Superior temporal gyrus (tissue), 1 donor: ENCODE measurements at regions not wholly inside any gene's neighbourhood (a gene's known extent, or its start where the extent isn't known, plus 50 kb on each side); places are given as distances from the start of the nearest gene placed in this dataset.
A peak's percentile ranks its signal among the peaks of the same experiment; 100 is the strongest.
"Not testable (repeated sequence)": the region's sequence is repeated elsewhere in the genome, so short reads cannot be mapped to it uniquely, and the experiment has no call there.

Experiments used
- DNase-seq: peaks from one replicate; pipeline ENCODE4 v3.0.0-alpha.2; 2016; ENCODE audit errors: extremely low spot score

DNA sequence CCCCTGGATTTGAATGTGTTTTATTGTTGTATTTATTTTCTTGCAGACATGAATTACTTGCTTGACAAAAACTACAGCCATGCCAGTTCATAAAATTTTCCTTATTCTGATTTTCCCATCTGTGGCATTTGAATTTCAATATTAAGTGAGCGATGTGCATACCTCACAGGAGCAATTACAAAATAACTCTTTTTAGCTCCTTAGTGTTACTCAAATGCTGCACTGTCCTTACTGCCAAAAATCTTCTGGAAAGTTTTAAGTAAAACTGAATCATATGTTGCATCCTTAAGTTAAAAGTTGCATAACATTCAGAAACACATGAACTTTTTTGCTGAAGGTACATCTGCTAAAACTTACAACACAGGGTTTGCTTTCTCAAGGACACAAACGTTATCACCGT, 120.1 kb downstream of the OR4M2 start:
- DNase-seq: not testable (repeated sequence)

DNA sequence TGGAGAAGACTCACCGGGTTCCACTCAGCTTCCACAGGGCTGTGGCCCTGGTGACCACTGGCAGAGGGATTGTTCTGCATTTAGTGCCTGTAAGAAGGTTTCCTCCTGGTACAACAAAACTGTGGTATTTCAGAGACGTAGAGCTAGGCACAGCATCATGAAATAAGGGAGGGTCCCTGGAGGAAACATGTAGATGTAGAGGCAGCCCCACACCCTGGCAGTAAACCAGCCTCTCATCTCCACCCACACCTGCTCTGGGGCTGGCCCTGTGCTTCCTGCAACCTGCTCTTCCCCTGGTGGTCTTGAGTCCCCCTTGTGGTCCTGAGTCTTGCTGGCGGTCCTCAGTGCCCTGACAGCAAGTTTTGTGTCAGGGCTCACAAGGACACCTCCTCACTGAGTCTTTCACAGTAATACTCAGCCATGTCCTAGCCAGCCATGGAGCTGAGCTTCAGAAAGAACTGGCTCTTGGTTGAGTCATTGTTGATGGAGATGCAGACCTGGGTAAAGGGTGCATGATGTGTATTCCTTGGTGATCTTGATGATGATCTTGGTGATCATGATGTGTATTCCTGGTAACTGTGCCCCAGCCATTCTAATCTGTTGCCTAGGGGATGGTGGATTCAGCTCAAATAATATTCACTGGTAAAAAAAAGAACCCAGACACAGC, 121.8 kb downstream of the OR4M2 start:
- peak; percentile 0 for DNase-seq

DNA sequence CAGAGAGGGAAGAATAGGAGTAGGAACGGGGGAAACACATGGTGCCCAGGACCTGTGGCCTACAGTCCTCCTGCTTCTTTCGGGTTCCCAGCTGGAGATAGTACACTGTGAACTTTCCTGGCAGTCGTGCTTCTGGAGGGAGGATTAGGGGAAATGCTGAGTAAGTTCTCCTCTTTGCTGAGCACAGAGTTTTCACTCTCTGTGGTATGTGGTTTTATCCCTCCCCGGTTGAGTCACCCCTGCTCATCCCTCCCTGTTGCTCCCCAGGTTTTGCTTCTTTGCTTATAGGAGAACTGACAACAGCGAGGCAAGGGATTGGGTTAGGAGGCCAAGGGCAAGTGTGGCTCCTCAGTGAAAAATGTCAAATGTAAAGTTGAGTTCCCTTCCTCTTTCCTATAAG, 122.9 kb downstream of the OR4M2 start:
- not testable (repeated sequence) for DNase-seq

DNA sequence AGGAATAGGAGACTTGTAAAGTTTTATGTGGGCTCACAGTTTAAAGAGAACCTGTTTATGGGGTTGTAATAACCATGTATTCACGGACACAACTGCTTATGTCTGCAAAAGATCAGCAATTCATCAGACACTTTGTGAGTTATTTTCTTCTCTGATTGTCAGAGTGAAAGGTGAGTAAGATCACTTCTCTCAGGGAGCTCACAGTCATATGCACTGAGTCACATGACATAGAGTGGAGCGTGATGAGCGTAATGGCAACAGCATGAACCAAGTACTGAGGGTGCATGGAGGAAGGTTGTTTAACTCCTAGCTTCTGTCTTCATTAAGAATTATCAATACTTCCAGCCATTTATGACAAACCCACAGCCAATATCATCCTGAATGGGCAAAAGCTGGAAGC, 128.8 kb downstream of the OR4M2 start:
- DNase-seq: not testable (repeated sequence)

DNA sequence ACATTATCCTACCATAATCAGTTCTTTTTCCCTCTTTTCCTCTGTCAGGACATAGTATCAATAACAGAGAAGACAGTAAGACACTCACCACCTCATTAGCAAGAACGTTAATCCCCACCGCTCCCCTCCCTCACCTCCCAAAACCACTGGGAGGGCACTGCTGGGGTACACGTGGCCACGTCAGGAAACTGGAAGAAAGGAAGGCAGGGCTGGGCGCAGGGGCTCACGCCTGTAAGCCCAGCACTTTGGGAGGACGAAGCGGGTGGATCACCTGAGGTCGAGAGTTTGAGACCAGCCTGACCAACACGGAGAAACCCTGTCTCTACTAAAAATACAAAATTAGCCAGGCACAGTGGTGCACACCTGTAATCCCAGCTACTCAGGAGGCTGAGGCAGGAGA, 142.3 kb downstream of the OR4M2 start:
- not testable (repeated sequence) for DNase-seq

DNA sequence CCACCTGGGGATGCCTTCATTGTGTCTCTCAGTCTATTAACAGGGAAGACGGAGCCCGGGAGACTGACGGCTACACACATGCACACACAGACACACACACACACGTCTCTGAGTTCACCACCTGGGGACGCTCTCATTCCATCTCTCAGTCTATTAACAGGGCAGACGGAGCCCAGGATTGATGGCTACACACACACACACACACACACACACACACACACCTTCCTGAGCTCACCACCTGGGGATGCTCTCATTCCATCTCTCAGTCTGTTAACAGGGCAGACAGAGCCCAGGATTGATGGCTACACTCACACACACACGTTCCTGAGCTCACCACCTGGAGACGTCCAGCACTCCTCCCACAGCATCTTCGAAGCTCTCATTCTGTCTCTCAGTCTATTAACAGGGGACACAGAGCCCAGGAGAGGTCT, 143.9 kb downstream of the OR4M2 start:
- no peak for DNase-seq

DNA sequence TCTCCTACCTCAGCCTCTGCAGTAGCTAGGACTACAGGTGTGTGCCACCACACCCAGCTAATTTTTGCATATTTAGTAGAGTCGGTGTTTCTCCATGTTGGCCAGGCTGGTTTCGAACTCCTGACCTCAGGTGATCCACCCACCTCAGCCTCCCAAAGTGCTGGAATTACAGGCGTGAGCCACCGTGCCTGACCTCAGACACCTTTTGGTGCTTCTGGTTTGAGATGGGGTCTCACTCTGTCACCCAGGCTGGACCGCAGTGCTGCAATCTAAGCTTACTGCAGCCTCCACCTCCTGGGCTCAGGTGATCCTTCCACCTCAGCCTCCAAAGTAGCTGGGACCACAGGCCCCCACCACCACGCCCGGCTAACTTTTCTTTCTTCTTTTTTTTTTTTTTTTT, 144.6 kb downstream of the OR4M2 start:
- not testable (repeated sequence) for DNase-seq

DNA sequence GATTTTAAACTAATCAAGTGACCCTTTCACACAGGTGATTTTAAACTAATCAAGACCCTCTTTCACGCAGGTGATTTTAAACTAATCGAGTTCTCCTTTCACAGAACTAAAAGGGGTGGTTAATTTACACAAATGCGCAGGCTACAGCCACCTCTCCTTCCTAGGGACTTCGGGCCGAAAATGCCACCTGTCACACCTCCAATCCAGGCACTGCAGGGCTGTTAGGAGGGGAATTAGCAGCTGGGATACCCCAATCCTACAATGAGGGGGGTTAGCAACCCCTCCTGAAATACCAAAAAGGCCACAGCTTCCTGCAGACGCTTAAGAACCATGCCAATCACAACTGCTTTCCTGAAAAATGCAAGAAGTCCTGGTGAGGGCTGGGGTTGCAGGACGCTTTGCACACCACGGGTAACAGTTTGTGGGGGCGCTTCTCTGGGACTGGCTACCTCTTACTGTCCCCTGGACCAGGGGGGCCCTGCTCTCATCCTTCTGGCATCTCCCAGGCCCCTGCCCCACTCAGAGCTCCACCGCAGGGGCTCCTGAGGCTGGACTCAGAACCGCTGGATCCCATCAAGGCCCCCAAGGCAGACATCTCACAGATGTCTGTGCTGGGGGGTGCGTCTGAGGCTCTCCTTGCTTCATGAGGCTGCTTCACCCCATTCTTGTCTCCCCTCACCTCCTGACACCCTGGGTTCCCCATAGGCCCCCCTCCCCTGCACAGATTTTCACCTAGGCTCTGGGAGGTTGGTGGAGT, 145.9 kb downstream of the OR4M2 start:
- no peak for DNase-seq

DNA sequence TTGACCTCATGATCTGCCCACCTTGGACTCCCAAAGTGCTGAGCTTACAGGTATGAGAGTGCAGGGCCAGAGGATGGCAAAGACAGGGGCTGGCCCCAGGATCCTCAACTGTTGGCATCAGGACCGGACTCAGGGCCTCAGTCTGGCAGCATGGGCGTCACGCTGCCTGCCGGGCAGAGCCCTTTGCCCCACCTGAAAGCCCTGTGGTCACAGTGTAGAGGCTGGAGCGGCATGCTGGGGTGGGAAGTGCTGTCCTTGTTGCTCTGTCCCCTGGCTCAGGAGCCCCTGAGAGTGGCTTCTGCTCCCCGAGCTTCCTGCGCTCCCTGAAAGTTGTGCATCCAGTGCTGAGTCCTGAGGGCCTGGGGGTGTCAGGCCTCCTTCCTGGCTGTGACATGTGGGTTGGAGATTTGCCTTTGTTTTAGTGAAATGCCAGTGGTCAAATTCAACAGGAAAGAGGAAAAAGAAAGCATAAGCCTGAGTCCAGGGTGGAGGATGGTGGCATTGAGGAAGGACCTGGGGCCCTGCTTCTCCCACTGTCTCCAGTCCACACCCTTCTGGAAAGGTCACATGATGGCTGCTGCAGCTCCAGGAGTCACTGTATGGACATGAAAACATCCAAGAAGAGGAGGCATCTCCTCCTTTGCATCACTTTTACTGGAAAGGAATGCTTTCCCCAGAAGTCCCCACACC, 147.2 kb downstream of the OR4M2 start:
- DNase-seq: no peak

DNA sequence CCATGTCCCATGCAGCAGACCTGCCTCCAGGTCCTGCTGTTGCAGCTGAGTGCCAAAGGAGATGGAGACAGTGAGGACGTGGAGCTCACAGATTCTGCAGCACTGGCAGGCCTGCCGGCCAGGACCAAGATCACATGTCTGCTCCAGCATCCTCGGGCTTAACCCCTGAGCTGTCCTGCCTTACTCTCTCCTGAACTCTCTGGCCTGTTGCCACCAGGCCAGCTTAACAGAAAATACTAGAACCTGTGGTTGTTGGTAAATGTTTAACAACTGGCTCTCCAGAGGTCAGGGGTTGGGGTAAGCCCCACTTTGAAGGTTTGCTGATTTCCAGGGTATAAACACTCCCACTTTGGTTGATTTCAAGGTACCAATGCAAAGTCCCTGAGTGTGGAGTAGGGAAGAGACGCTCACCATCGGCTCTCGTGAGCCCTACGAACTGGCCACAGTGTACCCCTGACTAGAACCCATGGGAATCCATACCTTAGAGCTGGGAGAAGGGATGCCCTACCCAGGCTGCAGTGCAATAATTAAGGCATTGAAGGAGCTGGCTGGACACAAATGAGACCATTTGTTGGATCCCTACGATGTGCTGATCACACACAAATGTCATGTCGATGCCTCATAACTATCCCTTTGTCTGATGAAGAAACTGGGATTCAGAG, 147.9 kb downstream of the OR4M2 start:
- DNase-seq: no peak

DNA sequence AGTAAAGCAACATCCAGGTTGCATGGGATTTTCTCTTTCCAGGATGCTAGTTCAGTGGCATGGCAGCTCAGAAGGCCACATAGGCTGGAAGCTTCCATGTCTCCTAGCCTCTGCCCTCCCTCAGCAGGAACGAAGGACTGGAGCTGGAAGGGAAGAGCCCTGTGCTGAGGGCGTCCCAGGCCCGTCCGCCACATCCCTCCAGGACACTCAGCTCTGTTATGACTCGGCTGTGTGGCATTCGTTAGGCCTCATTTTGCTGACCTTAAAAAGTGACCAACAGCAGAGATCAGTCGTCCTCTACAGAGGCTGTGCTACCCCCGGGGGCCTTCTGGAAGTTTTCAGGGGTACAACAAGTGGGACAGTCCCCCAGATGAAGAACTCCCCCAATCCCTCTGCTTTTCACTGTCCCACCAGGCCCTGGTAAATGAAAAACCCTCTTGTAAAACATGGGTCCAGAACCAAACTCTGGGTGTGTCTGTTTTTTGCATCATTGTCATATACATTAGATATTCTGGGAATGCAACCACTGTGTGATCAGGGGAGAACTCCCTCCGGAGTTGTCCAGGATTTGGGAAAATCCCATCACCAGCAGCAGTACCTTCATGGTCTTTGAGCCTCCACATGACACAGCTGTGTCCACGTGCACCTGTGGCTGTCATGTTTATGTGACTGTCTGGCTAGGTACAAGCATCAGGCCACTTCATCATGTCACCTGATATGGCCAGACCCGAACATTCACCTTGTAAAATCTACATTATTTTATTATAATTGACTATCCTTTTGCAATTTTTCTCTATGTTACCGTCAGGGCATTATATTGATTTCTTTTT, 149.9 kb downstream of the OR4M2 start:
- DNase-seq: no peak

DNA sequence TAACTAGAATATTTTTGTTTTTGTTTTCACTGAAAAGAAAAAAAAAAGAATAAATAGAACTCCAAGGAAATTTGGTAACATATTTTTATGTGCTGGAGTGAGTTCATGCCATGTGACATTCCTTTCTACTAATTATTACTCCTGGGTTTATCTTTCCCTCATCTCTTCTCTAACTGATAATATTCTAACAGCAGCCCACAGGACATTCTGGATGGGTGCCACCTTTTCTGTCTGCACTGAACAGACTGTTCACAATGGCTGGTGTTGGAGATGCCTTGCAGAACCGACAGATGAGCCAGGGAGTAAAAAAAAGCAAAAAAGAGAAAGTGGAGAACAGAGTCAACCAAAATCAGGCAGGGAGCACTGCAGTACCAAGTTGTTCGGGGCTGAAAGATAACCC, 151.3 kb downstream of the OR4M2 start:
- DNase-seq: peak; percentile 82

DNA sequence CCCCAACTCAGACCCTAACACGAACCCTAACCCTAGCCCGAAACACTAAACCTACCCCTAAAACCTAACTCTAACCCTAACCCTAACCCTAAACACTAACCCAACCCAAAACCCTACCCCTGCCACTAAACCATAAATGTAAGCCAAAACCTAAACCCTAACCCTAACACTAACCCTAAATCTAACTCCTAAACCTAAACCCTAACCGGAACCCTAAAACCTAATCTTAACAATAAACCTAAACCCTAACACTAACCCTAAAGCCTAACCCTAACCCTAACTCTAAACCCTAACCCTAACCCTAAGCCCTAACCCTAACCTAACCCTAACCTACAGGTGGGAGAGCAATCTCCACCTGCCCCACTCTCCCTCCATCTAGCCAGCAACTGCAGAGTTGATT, 152.3 kb downstream of the OR4M2 start:
- no peak for DNase-seq

DNA sequence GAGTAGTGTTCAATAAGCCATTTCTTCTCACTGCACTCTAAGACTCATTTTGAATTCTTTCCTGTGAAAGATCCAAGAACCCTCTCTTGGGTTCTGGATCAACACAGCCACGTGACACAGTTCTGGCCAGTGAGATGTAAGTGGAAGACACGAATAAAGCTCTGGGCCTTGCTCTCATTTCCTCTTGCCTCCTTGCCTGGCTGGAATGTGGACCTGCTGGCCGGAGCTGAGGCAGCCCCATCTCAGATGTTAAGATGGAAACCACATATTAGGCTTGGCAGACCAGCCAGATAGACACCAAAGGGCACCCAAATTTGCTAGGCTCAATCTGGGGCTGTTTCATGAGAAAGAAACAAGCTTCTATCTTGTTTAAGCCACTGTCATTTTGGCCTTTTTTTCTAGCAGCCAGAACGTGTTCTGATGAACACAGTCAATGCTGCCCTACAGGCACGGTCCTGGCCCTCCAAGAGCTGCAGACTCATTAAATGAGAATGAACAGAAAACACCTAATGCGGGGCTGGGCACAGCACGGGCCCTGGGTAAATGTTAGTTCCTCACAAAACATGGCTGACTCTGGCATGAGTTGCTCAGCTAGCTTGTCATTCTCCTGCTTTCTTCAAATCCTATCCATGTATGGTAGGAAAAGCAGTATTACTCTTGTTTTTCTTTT, 155.1 kb downstream of the OR4M2 start:
- not testable (repeated sequence) for DNase-seq

DNA sequence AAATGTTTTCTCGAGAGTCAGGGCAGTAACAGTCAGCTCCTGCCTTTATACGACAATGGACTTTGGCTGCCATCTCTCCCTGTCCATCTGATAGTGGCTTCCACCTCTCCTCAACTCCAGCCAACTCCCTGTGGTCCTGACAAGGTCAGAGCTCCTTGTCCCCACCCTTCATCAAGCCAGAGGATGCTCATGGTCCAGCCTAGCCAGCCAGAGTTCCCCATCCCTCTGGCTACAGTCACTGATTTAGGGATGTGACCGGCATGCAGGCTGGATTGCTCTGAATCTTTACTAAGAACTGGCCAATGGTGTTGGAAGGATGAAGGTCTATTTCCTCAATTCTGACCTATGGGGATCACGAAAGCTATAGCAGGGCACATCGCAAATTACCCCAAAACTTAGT, 156.1 kb downstream of the OR4M2 start:
- DNase-seq: no peak

DNA sequence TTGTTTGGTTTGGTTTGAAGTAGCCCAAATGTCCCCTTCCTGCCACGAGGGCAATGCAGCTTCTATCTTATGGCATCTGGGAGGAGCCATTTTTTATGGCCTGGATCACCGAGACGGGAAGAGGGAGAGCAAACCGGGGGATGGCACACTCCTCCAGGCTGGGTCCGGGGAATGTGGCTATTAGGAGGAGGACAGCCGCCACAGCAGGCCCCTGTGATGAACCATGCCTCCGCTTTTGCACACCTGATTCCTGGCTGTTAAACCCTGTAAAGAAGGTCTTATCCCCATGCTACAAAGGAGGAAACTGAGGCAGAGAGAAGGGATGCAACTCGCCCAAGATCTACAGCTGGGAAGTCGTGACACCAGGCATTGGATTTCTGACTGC, 157.6 kb downstream of the OR4M2 start:
- no peak for DNase-seq

DNA sequence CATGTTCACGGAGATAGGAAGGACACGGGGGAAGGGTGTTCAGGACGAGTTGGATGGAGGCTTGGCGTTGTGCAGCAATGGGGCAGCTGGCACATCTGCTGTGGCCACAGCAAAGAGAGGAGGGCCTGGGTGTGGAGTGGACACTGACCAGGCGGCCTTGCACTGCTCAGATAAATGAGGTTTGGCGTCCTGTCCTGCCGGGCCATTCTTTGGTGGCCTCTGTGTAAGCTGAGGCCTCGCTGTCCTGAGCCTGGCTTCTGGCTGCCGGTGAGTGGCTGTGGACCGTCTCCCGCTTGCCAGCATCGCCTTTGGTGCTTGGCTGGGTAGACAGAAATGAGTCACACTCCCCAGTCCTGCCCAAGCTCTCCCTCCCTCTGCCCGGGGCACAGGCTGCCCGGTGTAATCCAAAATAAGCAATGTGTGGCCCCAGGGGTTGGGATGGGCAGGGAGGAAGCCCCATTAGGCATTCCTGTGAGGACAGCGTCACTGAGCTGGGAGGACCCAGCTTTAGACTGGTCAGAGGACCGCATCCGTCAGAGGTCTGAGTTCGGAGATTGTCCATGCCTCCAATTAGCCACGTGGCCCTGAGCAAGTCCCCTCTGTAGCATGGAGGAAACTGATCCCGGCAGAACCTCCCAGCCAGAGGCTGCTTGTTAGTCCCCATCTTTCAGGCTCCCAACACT, 158.1 kb downstream of the OR4M2 start:
- DNase-seq: not testable (repeated sequence)

DNA sequence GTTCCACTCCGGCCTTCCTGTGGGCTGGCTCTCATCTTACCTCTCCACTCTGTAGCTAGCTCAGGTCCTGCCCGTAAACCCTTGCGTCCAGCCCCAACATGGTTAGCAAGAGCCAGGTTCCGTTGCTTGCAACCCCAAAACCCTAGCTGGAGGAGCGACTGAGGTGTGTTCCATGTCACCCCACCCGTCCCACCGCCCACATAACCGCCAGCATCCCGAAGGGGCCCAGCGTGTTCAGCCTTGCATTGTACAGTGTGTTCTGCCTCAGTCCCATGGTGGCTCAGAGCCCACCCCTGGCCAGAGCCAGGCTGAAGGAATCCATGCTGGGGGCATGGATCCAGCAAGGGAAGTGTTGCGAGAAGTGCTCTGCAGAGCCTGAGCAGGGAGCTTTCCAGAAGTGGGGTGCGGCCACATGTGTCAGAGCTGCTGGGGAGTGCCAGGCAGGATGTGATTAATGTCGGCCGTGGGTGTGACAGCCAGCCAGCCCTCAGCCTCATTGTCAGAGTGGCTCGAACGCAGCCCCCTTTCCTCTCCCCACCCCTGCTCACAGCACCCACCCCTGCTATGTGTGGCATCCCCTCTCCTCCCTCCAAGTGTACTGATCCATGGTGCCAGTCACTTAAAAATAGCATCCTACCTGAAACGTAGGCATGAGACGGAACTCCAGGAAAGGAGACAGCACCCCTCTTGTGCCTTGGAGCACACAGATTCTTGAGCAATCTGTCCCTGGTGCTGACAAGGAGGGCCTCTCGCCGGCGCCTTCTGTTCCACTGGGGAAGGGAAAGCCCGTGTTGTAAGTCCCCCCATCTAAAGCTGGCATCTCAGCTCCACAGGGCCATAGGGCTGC, 158.9 kb downstream of the OR4M2 start:
- DNase-seq: not testable (repeated sequence)

DNA sequence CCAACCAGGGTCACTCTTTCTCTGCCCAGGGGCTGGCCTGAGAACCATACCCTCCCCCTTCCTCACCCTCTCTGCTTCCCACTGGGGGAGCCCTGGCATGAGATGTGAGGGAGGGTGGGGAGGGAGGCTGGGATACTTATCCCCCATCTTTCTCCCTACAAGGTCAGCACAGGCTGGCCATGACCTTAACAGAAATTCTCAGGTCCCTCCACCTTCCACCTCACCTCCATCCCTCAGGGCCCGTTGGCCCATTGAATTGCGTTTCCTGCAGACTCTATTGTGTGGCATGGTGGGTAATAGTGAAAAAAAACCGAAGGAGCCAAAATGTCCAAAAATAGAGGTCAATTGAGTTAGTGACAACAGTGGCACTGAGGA, 159.5 kb downstream of the OR4M2 start:
- no peak for DNase-seq
